ENCODE measurements at regions not wholly inside any gene's neighbourhood (a gene's known extent, or its start where the extent isn't known, plus 50 kb on each side); places are given as distances from the start of the nearest gene placed in this dataset.

DNA sequence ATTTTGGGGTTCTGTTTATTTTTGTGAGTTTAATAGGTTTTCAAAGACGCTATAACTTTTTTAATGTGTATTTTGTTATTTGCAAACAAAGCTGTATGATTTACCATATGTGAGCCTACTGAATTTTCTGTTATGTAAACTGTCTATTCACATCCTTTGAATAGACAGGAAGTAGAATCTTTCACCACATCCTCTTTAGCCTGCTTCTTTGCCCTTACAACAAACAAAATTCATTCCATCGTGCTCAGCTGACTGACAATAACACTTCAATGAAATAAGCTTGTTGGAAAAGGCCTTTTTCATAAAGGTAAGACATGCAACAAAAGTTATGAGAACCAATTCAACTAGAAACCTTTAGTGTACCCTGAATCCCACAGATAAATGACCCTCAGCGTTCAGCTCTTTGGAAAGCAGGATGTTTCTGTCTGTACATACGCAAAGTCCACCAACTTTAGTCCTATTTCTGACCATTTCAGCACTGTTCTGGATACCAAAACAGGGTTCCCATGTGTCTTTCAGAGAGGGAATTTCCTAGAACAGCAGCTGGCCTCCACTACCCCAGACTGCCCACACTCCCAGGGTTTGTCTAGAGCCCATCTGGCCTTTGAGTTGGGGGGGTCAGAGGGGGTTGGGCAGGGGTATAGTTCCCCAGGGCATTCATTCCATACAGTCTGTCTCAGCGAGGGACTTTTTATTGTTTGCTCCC lies 71.3 kb downstream of the DUSP6 start:
- TF ChIP-seq, protein P1, sequence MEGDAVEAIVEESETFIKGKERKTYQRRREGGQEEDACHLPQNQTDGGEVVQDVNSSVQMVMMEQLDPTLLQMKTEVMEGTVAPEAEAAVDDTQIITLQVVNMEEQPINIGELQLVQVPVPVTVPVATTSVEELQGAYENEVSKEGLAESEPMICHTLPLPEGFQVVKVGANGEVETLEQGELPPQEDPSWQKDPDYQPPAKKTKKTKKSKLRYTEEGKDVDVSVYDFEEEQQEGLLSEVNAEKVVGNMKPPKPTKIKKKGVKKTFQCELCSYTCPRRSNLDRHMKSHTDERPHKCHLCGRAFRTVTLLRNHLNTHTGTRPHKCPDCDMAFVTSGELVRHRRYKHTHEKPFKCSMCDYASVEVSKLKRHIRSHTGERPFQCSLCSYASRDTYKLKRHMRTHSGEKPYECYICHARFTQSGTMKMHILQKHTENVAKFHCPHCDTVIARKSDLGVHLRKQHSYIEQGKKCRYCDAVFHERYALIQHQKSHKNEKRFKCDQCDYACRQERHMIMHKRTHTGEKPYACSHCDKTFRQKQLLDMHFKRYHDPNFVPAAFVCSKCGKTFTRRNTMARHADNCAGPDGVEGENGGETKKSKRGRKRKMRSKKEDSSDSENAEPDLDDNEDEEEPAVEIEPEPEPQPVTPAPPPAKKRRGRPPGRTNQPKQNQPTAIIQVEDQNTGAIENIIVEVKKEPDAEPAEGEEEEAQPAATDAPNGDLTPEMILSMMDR (IDR thresholded peaks at IDR 0.05; ENCODE audit: borderline replicate concordance, extremely low read depth, insufficient read depth) = no peak
- no peaks in the 10 kb centered on the region for H3K36me3 ChIP-seq (ENCODE audit: control insufficient read depth in 2 of 3, insufficient read depth in 3 of 3, low read length in 3 of 3)
- H3K27me3 ChIP-seq (ENCODE audit: control insufficient read depth, insufficient read depth, low read length) = no peaks in the 10 kb centered on the region
- H3K4me1 ChIP-seq (ENCODE audit: control insufficient read depth in 2 of 3, insufficient read depth in 2 of 3, low read depth in 1 of 3, low read length in 3 of 3) = peaks cover 0 to 6% (median 3%) of the 10 kb centered on the region in 3 donors
- no peak overlapping the region for H3K9ac ChIP-seq (ENCODE audit: low read length in 3 of 3)
- no peaks in the 10 kb centered on the region for H3K9me3 ChIP-seq (ENCODE audit: control insufficient read depth in 2 of 3, insufficient read depth in 1 of 3, low read length in 3 of 3)
- DNase-seq = peak in 1 of 5 donors; percentile 39
- H3K27ac ChIP-seq (ENCODE audit: low read depth in 2 of 2, low read length in 2 of 2) = peak overlapping the region in 1 of 2 donors; percentile 57
- H3K4me3 ChIP-seq (ENCODE audit: low read length in 3 of 3) = no peak overlapping the region
- FAIRE-seq = no peak
- intact Hi-C loops (cut with DNase I) = no loop called here

GRCh38 chr12:89279499-89279898 lies 72.8 kb downstream of the DUSP6 start:
- DNase-seq = no peak
- TF ChIP-seq, protein P1 (IDR thresholded peaks at IDR 0.05; ENCODE audit: borderline replicate concordance, extremely low read depth, insufficient read depth) = no peak
- no peak overlapping the region for H3K27ac ChIP-seq (ENCODE audit: low read depth in 2 of 2, low read length in 2 of 2)
- intact Hi-C loops (cut with DNase I) = no loop called here
- H3K9me3 ChIP-seq (ENCODE audit: control insufficient read depth in 2 of 3, insufficient read depth in 1 of 3, low read length in 3 of 3) = no peaks in the 10 kb centered on the region
- H3K9ac ChIP-seq (ENCODE audit: low read length in 3 of 3) = no peak overlapping the region
- no peaks in the 10 kb centered on the region for H3K36me3 ChIP-seq (ENCODE audit: control insufficient read depth in 2 of 3, insufficient read depth in 3 of 3, low read length in 3 of 3)
- no peaks in the 10 kb centered on the region for H3K27me3 ChIP-seq (ENCODE audit: control insufficient read depth, insufficient read depth, low read length)
- H3K4me1 ChIP-seq (ENCODE audit: control insufficient read depth in 2 of 3, insufficient read depth in 2 of 3, low read depth in 1 of 3, low read length in 3 of 3) = peaks cover 0 to 6% (median 3%) of the 10 kb centered on the region in 3 donors
- FAIRE-seq = no peak
- H3K4me3 ChIP-seq (ENCODE audit: low read length in 3 of 3) = no peak overlapping the region

GRCh38 chr12:89278862-89279261 lies 73.4 kb downstream of the DUSP6 start:
- H3K9me3 ChIP-seq (ENCODE audit: control insufficient read depth in 2 of 3, insufficient read depth in 1 of 3, low read length in 3 of 3) = no peaks in the 10 kb centered on the region
- peaks cover 0 to 6% (median 3%) of the 10 kb centered on the region in 3 donors for H3K4me1 ChIP-seq (ENCODE audit: control insufficient read depth in 2 of 3, insufficient read depth in 2 of 3, low read depth in 1 of 3, low read length in 3 of 3)
- H3K27ac ChIP-seq (ENCODE audit: low read depth in 2 of 2, low read length in 2 of 2) = no peak overlapping the region
- no peak overlapping the region for H3K9ac ChIP-seq (ENCODE audit: low read length in 3 of 3)
- intact Hi-C loops (cut with DNase I) = no loop called here
- H3K36me3 ChIP-seq (ENCODE audit: control insufficient read depth in 2 of 3, insufficient read depth in 3 of 3, low read length in 3 of 3) = no peaks in the 10 kb centered on the region
- TF ChIP-seq, protein P1 (IDR thresholded peaks at IDR 0.05; ENCODE audit: borderline replicate concordance, extremely low read depth, insufficient read depth) = no peak
- H3K27me3 ChIP-seq (ENCODE audit: control insufficient read depth, insufficient read depth, low read length) = no peaks in the 10 kb centered on the region
- no peak for FAIRE-seq
- no peak overlapping the region for H3K4me3 ChIP-seq (ENCODE audit: low read length in 3 of 3)
- peak in 1 of 5 donors; percentile 42 for DNase-seq

Measured in kidney (tissue), 13 donors.